ENCODE measurements at regions not wholly inside any gene's neighbourhood (a gene's known extent, or its start where the extent isn't known, plus 50 kb on each side); places are given as distances from the start of the nearest gene placed in this dataset.
"Not testable (repeated sequence)": the region's sequence is repeated elsewhere in the genome, so short reads cannot be mapped to it uniquely, and the experiment has no call there.

GRCh38 chr6:134549854-134550253, 231.9 kb upstream of the SGK1 start:
- DNase-seq, result no peak

GRCh38 chr6:134546962-134547645, 229.2 kb upstream of the SGK1 start:
- no peak for DNase-seq

- DNase-seq, result no peak
These were observed 226.8 kb upstream of the SGK1 start for GRCh38 chr6:134544737-134545136.

GRCh38 chr6:134543128-134543527, 225.2 kb upstream of the SGK1 start:
- no peak for DNase-seq

GRCh38 chr6:134541001-134541400, 223.1 kb upstream of the SGK1 start:
- no peak for DNase-seq

- no peak for DNase-seq
These were observed 222.0 kb upstream of the SGK1 start for GRCh38 chr6:134539865-134540323.

GRCh38 chr6:134537765-134538164, 219.9 kb upstream of the SGK1 start:
- not testable (repeated sequence) for DNase-seq

GRCh38 chr6:134537146-134537555, 219.2 kb upstream of the SGK1 start:
- DNase-seq, result peak; percentile 97

GRCh38 chr6:134535831-134536230, 217.9 kb upstream of the SGK1 start:
- DNase-seq, result no peak

GRCh38 chr6:134534708-134535149, 216.8 kb upstream of the SGK1 start:
- no peak for DNase-seq

GRCh38 chr6:134533991-134534390, 216.1 kb upstream of the SGK1 start:
- no peak for DNase-seq

- no peak for DNase-seq
These were observed 215.0 kb upstream of the SGK1 start for GRCh38 chr6:134532694-134533624.

GRCh38 chr6:134531611-134532010, 213.7 kb upstream of the SGK1 start:
- DNase-seq, result no peak

- DNase-seq, result no peak
These were observed 213.3 kb upstream of the SGK1 start for GRCh38 chr6:134531188-134531551.

GRCh38 chr6:134529921-134530320, 212.0 kb upstream of the SGK1 start:
- DNase-seq, result peak; percentile 77

GRCh38 chr6:134529305-134529704, 211.4 kb upstream of the SGK1 start:
- DNase-seq, result no peak

GRCh38 chr6:134527108-134527787, 209.3 kb upstream of the SGK1 start:
- DNase-seq, result no peak

GRCh38 chr6:134525190-134525868, 207.4 kb upstream of the SGK1 start:
- no peak for DNase-seq

GRCh38 chr6:134523903-134524650, 206.2 kb upstream of the SGK1 start:
- no peak for DNase-seq

GRCh38 chr6:134523051-134523450, 205.1 kb upstream of the SGK1 start:
- DNase-seq, result no peak

- DNase-seq, result no peak
These were observed 203.2 kb upstream of the SGK1 start for GRCh38 chr6:134521116-134521501.

Measured in fibroblast of skin of right quadriceps (primary cell).